ENCODE measurements at regions not wholly inside any gene's neighbourhood (a gene's known extent, or its start where the extent isn't known, plus 50 kb on each side); places are given as distances from the start of the nearest gene placed in this dataset.

GRCh38 chr15:97023488-97023844 is 693.0 kb downstream of the NR2F2 start:
- TF ChIP-seq CTCF (IDR thresholded peaks at IDR 0.05; ENCODE audit: insufficient read depth, low read length, poor library complexity, severe bottlenecking) = no peak
- Histone ChIP-seq H3K4me3 (replicated peaks; ENCODE audit: low read depth, low read length) (no peak overlapping the region), H3K27me3 (replicated peaks; ENCODE audit: control insufficient read depth, insufficient read depth, low read length) (no peaks in the 10 kb centered on the region), H3K36me3 (ENCODE audit: control insufficient read depth, insufficient read depth, low read length) (no peaks in the 10 kb centered on the region)
- no peak for DNase-seq (ENCODE audit: extremely low read depth, insufficient read length)

GRCh38 chr15:97026781-97027180 is 696.3 kb downstream of the NR2F2 start:
- no peak for DNase-seq (ENCODE audit: extremely low read depth, insufficient read length)
- Histone ChIP-seq H3K36me3 (ENCODE audit: control insufficient read depth, insufficient read depth, low read length) (no peaks in the 10 kb centered on the region), H3K4me3 (replicated peaks; ENCODE audit: low read depth, low read length) (no peak overlapping the region), H3K27me3 (replicated peaks; ENCODE audit: control insufficient read depth, insufficient read depth, low read length) (no peaks in the 10 kb centered on the region)
- TF ChIP-seq CTCF (IDR thresholded peaks at IDR 0.05; ENCODE audit: insufficient read depth, low read length, poor library complexity, severe bottlenecking) = no peak

GRCh38 chr15:97027772-97028171 is 697.3 kb downstream of the NR2F2 start:
- H3K36me3 ChIP-seq (ENCODE audit: control insufficient read depth, insufficient read depth, low read length) = no peaks in the 10 kb centered on the region
- H3K4me3 ChIP-seq (replicated peaks; ENCODE audit: low read depth, low read length) = no peak overlapping the region
- DNase-seq (ENCODE audit: extremely low read depth, insufficient read length) = no peak
- H3K27me3 ChIP-seq (replicated peaks; ENCODE audit: control insufficient read depth, insufficient read depth, low read length) = no peaks in the 10 kb centered on the region
- TF ChIP-seq CTCF (IDR thresholded peaks at IDR 0.05; ENCODE audit: insufficient read depth, low read length, poor library complexity, severe bottlenecking) = no peak

GRCh38 chr15:97030251-97030650 is 699.8 kb downstream of the NR2F2 start:
- Histone ChIP-seq H3K36me3 (ENCODE audit: control insufficient read depth, insufficient read depth, low read length) (no peaks in the 10 kb centered on the region), H3K27me3 (replicated peaks; ENCODE audit: control insufficient read depth, insufficient read depth, low read length) (no peaks in the 10 kb centered on the region), H3K4me3 (replicated peaks; ENCODE audit: low read depth, low read length) (no peak overlapping the region)
- no peak for DNase-seq (ENCODE audit: extremely low read depth, insufficient read length)
- no peak for TF ChIP-seq CTCF (IDR thresholded peaks at IDR 0.05; ENCODE audit: insufficient read depth, low read length, poor library complexity, severe bottlenecking)

GRCh38 chr15:97036301-97036700 is 705.8 kb downstream of the NR2F2 start:
- no peaks in the 10 kb centered on the region for H3K27me3 ChIP-seq (replicated peaks; ENCODE audit: control insufficient read depth, insufficient read depth, low read length)

More at GRCh38 chr15:97036301-97036700, 705.8 kb downstream of the NR2F2 start:
- no peak for DNase-seq (ENCODE audit: extremely low read depth, insufficient read length)
- no peak overlapping the region for H3K4me3 ChIP-seq (replicated peaks; ENCODE audit: low read depth, low read length)
- no peak for TF ChIP-seq CTCF (IDR thresholded peaks at IDR 0.05; ENCODE audit: insufficient read depth, low read length, poor library complexity, severe bottlenecking)
- no peaks in the 10 kb centered on the region for H3K36me3 ChIP-seq (ENCODE audit: control insufficient read depth, insufficient read depth, low read length)

All from GM06990 (cell line).